Pons (tissue), 1 donor: ENCODE measurements at regions not wholly inside any gene's neighbourhood (a gene's known extent, or its start where the extent isn't known, plus 50 kb on each side); places are given as distances from the start of the nearest gene placed in this dataset.
"Not testable (repeated sequence)": the region's sequence is repeated elsewhere in the genome, so short reads cannot be mapped to it uniquely, and the experiment has no call there.

Source experiments
- DNase-seq: peaks from one replicate; pipeline ENCODE4 v3.0.0-alpha.2; 2016; ENCODE audit warnings: low spot score

GRCh38 chr12:58310809-58311622 is 369.6 kb downstream of the ATP23 start:
- DNase-seq: no peak

- DNase-seq: no peak
Observed at GRCh38 chr12:58313091-58313855, 371.9 kb downstream of the ATP23 start.

DNA sequence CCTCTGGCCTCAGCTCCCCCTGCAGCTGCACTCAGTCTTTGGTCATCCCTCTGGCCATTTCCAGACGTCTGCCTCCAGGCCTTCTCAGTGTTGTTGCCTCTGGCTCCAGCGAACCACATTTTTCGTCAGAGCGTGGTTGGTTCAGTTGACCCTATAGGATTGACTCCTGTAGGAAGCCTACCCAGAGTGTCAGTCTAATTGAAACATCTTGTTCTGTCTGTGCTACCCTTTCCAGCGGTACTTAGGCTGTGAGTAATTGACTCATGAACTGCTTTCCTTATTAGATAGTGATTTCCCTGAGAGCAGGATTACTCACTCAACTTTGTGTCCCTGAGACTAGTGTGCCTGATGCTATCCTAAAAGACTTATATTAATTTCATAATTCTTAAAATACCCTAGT is 373.2 kb downstream of the ATP23 start:
- DNase-seq: no peak

- no peak for DNase-seq
Observed at GRCh38 chr12:58316926-58317325, 375.6 kb downstream of the ATP23 start.

DNA sequence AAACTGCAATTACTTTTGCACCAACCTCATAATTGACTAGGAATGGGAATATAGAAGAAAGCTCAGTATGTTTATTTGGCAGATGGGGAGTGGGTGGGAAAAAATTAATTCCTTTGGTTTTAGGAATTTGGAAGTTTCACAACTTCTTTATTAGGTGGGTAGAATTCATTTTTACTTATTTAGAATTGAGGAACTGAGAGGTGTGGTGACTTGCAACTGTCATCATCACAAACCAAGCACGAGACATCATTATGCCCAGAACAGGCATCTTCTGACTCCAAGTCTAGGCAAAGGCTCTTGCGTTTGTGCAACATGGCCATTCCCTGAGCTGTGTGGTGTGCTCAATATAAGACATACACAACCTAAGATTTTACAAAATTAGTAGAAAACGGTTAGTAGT is 380.0 kb downstream of the ATP23 start:
- DNase-seq: no peak

- DNase-seq: no peak
Observed at GRCh38 chr12:58323676-58324075, 382.3 kb downstream of the ATP23 start.

DNA sequence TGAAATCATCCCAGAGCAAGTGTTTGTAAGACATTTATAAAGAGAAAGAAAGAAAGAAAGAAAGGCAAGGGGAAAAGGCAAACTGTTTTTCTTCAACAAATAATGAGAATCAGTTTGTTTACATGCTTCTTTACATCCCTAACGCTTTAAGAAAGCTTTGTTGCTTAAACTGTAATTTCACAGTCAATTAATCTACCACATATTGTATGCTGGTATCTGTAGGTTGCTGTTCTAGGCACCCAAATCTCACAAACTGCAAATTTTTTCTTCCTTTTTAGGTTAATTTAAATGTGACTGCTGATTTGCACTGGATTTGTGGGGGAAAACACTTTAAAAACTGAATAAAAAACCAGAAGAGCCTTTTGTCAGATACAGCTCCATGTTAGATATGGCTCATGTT is 384.2 kb downstream of the ATP23 start:
- DNase-seq: no peak

DNA sequence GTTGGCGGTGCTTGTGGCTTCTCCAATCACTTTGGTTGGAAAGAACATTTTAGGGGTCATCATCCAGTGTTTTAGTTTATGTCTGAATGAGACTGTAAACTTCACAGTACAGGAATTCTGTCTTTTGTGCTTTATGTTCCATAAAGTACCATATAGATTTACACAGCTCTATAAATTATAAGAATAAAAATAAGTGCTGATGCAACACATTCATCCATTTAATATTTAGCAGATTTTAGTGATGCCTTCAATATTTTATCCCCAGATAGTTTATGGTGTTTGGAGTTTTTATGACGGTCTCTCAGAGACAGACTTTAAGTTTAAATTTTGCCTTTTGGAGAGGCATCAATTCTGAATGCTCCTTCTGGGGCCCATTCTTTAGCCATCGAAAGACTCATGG is 385.2 kb downstream of the ATP23 start:
- DNase-seq: no peak

GRCh38 chr12:58336581-58337242 is 395.3 kb downstream of the ATP23 start:
- not testable (repeated sequence) for DNase-seq

- DNase-seq: not testable (repeated sequence)
Observed at GRCh38 chr12:58337539-58337938, 396.2 kb downstream of the ATP23 start.

DNA sequence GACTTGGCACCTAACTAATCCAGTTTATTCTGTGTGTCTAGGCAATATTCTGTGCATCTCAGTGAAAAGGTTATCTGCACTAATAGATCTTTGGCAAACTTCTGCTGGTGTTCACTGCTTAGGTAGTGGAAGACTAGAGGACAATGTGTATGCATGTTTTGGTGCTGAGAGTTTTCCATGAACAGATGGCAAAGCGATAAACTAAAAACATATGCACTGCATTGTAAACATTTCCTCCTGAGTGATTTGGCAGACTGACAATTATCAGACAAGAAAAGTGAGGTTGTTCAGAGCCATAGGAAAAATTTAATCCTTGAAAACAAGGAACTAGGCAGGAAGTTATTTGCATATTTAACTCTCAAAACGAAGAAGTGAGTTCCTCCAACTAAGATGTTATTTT is 400.4 kb downstream of the ATP23 start:
- peak; percentile 2 for DNase-seq

- DNase-seq: no peak
Observed at GRCh38 chr12:58342736-58343135, 401.4 kb downstream of the ATP23 start.

DNA sequence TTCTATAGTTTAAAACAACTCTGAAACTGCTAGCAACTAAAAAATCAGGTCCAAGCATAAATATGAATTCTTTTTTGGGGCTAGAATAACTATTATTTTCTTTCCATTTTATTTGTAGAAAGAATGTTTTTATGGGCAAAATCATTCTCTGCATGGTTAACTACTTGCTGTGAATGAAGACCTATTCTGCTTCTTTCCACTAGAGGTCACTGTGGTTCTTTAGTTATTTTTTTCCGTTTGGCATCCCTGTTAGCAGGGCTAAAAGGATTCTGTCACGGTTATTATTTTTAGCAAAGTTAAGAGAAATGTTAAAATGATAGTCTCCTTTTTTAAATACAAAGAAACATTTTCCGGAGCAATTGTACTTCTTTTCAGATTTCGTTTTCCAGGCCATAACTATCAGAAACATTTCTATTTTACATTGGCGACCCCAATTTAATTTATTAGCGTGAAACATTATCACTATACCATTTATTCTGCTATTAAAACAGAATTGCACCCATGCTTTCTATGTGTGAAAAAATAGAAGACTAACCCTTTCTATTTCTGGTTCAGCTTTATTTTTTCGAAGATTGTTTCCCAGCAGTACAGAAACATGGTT is 404.8 kb downstream of the ATP23 start:
- peak; percentile 43 for DNase-seq

DNA sequence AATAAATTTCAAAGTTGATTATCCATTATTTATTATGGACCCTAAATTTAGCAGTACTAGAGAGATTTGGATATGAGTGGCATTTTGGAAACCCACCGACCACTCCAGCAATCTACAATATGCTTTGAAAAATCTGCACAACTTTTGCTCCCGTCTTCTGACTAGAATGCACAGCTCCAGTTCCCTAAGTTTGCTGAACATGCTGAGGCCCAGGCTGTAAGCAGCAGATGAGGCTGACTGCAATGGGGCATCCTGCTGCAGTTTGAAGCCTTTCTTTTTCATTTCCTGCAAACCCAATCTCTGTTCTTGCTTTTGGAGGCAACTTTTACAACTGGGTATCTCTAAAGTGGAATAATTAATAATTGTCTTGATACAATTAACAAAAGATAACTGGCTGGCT is 405.8 kb downstream of the ATP23 start:
- DNase-seq: no peak

DNA sequence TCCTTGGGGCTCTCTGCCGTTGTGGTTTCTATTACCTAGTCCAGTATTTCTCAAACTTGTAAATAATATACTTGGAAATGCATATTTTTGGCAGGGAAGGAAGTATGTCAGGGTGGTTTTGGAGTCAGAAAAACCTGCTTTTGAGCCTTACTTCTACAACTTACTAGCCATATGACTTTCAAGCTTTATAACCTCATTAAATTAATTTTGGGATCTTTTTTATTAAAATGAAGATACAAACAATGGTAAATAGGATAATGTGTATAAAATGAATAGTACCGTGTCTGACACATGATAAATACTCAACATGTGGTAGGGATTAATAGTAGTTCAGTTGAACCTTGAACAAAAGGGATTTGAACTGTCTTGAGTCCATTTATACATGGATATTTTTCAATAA is 406.3 kb downstream of the ATP23 start:
- DNase-seq: no peak

GRCh38 chr12:58349161-58349560 is 407.8 kb downstream of the ATP23 start:
- DNase-seq: no peak

GRCh38 chr12:58356794-58357193 is 415.4 kb downstream of the ATP23 start:
- DNase-seq: no peak

- DNase-seq: no peak
Observed at GRCh38 chr12:58357511-58357910, 416.1 kb downstream of the ATP23 start.

- no peak for DNase-seq
Observed at GRCh38 chr12:58358369-58358768, 417.0 kb downstream of the ATP23 start.

DNA sequence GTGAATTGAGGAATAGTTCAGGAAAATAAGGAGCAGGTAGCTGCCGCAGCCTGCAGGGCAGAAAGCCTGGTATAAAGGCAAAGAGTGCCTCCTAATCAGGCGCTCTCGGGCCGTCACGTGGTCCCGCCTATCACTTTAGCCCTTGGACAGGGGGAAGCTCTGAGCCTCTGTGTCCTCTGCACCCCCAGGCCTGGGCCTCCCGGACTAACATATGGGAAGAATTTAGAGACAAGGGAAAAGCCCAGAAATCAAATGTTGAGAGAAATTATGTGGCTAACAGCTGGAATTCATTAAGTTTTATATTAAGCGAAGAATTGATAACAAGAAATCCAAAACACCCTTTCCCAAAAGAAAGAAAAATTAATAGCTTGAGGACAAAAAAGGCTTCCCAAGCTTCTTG is 417.7 kb downstream of the ATP23 start:
- DNase-seq: no peak

- no peak for DNase-seq
Observed at GRCh38 chr12:58361056-58361455, 419.7 kb downstream of the ATP23 start.

- DNase-seq: no peak
Observed at GRCh38 chr12:58363971-58364370, 422.6 kb downstream of the ATP23 start.
